SK-N-MC (cell line): ENCODE measurements at regions not wholly inside any gene's neighbourhood (a gene's known extent, or its start where the extent isn't known, plus 50 kb on each side); places are given as distances from the start of the nearest gene placed in this dataset.

Experiments
- EZH2 ChIP-seq: fragments of 200-600 bp; sonication (generic); IDR thresholded peaks from one replicate; pipeline ENCODE4 v1.6.1; 2017; ENCODE audit warnings: antibody characterized with exemption
- POLR2AphosphoS5 ChIP-seq: IDR thresholded peaks from 2 replicates; pipeline ENCODE4 v1.6.1; 2012; ENCODE audit warnings: mild to moderate bottlenecking, low read depth, low read length, borderline replicate concordance

- TF ChIP-seq POLR2AphosphoS5 (no peak), EZH2 (no peak)
Observed at GRCh38 chr2:19738707-19739106, 163.1 kb downstream of the TTC32 start.
